Smooth muscle cell (in vitro differentiated cells): ENCODE measurements at regions not wholly inside any gene's neighbourhood (a gene's known extent, or its start where the extent isn't known, plus 50 kb on each side); places are given as distances from the start of the nearest gene placed in this dataset.

Source experiments
- DNase-seq: peaks from one replicate; lab custom pipeline; 2025; ENCODE audit not compliant: unreplicated experiment; lab: John Stamatoyannopoulos, UW
- H2AFZ ChIP-seq: fragments of 200-600 bp; sonication (generic); 2 replicates; pipeline ENCODE4 v1.6.0; 2016; ENCODE audit warnings: antibody characterized with exemption, low read depth, mild to moderate bottlenecking
- H3F3A ChIP-seq: fragments of 200-600 bp; sonication (generic); 2 replicates; pipeline ENCODE4 v1.6.0; 2017; ENCODE audit warnings: antibody characterized with exemption, low read depth
- H3K27ac ChIP-seq: fragments of 200-600 bp; sonication (generic); 2 replicates; pipeline ENCODE4 v1.5.1; 2016; ENCODE audit warnings: low read depth, mild to moderate bottlenecking
- H3K27me3 ChIP-seq: fragments of 200-600 bp; sonication (generic); 2 replicates; pipeline ENCODE4 v1.6.1; 2016; ENCODE audit warnings: low read depth, mild to moderate bottlenecking
- H3K36me3 ChIP-seq: fragments of 200-600 bp; sonication (generic); 2 replicates; pipeline ENCODE4 v1.5.1; 2016; ENCODE audit warnings: low read depth
- H3K4me1 ChIP-seq: fragments of 200-600 bp; sonication (generic); 2 replicates; pipeline ENCODE4 v1.5.1; 2016; ENCODE audit warnings: low read depth
- H3K4me2 ChIP-seq: fragments of 200-600 bp; sonication (generic); 2 replicates; pipeline ENCODE4 v1.6.0; 2016; ENCODE audit warnings: mild to moderate bottlenecking
- H3K4me3 ChIP-seq: fragments of 200-600 bp; sonication (generic); 2 replicates; pipeline ENCODE4 v1.5.1; 2016; ENCODE audit warnings: mild to moderate bottlenecking
- H3K79me2 ChIP-seq: fragments of 200-600 bp; sonication (generic); 2 replicates; pipeline ENCODE4 v1.6.0; 2016; ENCODE audit warnings: low read depth, mild to moderate bottlenecking
- H3K9ac ChIP-seq: fragments of 200-600 bp; sonication (generic); 2 replicates; pipeline ENCODE4 v1.6.0; 2016; ENCODE audit warnings: low read depth
- H3K9me3 ChIP-seq: fragments of 200-600 bp; sonication (generic); replicated peaks from 2 replicates; pipeline ENCODE4 v1.5.1; 2016; ENCODE audit warnings: low read depth
- H4K20me1 ChIP-seq: fragments of 200-600 bp; sonication (generic); 2 replicates; pipeline ENCODE4 v1.6.0; 2016; ENCODE audit warnings: low read depth
- WGBS: methylation state at CpG from one replicate; pipeline ENCODE4 v1.1.7; 2016; ENCODE audit warnings: low lambda C conversion rate; 5-methylcytosine and 5-hydroxymethylcytosine counted together
- TF ChIP-seq, protein P1 (sequence below): fragments of 200-600 bp; sonication (generic); IDR thresholded peaks from 2 replicates; pipeline ENCODE4 v1.5.1; 2017; ENCODE audit warnings: borderline replicate concordance, mild to moderate bottlenecking, antibody characterized with exemption; ENCODE audit not compliant: insufficient read depth, poor library complexity, severe bottlenecking

GRCh38 chr15:25070353-25070963 lies 115.7 kb downstream of the SNRPN start:
- TF ChIP-seq, protein P1, sequence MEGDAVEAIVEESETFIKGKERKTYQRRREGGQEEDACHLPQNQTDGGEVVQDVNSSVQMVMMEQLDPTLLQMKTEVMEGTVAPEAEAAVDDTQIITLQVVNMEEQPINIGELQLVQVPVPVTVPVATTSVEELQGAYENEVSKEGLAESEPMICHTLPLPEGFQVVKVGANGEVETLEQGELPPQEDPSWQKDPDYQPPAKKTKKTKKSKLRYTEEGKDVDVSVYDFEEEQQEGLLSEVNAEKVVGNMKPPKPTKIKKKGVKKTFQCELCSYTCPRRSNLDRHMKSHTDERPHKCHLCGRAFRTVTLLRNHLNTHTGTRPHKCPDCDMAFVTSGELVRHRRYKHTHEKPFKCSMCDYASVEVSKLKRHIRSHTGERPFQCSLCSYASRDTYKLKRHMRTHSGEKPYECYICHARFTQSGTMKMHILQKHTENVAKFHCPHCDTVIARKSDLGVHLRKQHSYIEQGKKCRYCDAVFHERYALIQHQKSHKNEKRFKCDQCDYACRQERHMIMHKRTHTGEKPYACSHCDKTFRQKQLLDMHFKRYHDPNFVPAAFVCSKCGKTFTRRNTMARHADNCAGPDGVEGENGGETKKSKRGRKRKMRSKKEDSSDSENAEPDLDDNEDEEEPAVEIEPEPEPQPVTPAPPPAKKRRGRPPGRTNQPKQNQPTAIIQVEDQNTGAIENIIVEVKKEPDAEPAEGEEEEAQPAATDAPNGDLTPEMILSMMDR, result no peak
- H3K36me3 ChIP-seq, result peaks cover 64% of the 10 kb centered on the region
- WGBS, result 95% methylated on average over 10 of the region's 10 CpGs

DNA sequence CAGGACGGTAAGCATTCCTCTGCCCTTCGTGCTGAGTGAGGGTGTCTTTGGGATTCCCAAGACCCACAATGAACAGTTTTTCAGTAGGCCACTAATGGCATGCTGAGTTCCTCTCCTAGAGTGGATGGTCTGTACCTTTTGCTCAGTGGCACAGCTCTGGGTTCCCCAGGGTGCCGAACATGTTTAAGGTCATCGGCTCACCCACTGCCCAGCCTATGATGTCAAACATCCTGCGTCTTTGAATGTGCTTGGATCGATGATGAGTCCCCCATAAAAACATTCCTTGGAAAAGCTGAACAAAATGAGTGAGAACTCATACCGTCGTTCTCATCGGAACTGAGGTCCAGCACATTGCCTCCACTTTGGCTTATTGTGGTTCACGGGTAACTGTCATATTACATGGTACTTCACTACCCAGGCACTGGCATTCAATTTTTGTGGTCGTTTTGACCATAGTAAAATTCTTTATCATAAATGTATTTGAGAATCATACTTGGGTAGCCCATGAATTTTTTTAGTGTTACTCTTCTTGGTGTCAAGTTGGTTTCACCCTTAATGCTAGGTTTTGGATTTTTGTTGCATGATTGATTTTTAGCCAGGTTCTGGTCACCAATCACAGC lies 118.2 kb downstream of the SNRPN start:
- Histone ChIP-seq H2AFZ (no peak overlapping the region), H3K27me3 (no peaks in the 10 kb centered on the region), H3K27ac (no peak overlapping the region), H3F3A (no peaks in the 10 kb centered on the region), H3K9me3 (peaks cover 83% of the 10 kb centered on the region), H3K4me1 (no peaks in the 10 kb centered on the region), H3K36me3 (peaks cover 69% of the 10 kb centered on the region), H3K4me2 (no peak overlapping the region), H3K4me3 (no peak overlapping the region), H3K79me2 (no peaks in the 10 kb centered on the region), H3K9ac (no peak overlapping the region), H4K20me1 (no peaks in the 10 kb centered on the region)
- TF ChIP-seq, protein P1, result no peak
- DNase-seq, result no peak
- 87% methylated on average over 11 of the region's 11 CpGs for WGBS

More at GRCh38 chr15:25070353-25070963, 115.7 kb downstream of the SNRPN start:
- Histone ChIP-seq H3K4me3 (peak overlapping the region; percentile 2), H3K27ac (no peak overlapping the region), H3K4me1 (no peaks in the 10 kb centered on the region), H3F3A (no peaks in the 10 kb centered on the region), H3K79me2 (no peaks in the 10 kb centered on the region), H3K9me3 (peaks cover 83% of the 10 kb centered on the region), H3K27me3 (no peaks in the 10 kb centered on the region), H4K20me1 (no peaks in the 10 kb centered on the region), H3K4me2 (no peak overlapping the region), H2AFZ (no peak overlapping the region), H3K9ac (no peak overlapping the region)
- DNase-seq, result no peak

DNA sequence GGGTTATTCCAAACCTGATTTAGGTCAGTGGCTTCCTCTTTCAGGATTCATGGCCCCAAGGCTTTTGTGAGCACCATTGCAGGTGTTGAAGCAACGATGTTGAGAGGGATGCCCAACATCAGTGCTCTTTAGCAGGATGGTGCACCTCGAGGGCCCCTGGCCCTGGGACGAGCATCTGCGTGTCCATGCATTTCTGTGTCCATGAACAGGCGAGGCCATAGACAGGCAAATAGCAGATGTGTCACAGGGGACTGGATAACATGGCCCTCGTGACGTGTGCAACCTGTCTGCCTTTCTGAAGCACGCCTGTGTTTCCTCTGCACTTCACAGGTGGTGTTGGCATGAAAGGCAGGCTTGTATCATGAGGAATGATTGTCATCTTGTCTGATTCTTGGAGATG lies 132.3 kb downstream of the SNRPN start:
- TF ChIP-seq, protein P1, result no peak
- H2AFZ ChIP-seq, result no peak overlapping the region
- no peak overlapping the region for H3K4me3 ChIP-seq
- no peaks in the 10 kb centered on the region for H3K9me3 ChIP-seq
- no peak overlapping the region for H3K9ac ChIP-seq
- H3K4me1 ChIP-seq, result no peaks in the 10 kb centered on the region
- H3K36me3 ChIP-seq, result peaks cover 14% of the 10 kb centered on the region
- H3K4me2 ChIP-seq, result no peak overlapping the region
- H3K27ac ChIP-seq, result no peak overlapping the region
- 85% methylated on average over 8 of the region's 8 CpGs for WGBS
- H3K79me2 ChIP-seq, result no peaks in the 10 kb centered on the region
- DNase-seq, result no peak
- H4K20me1 ChIP-seq, result no peaks in the 10 kb centered on the region
- H3F3A ChIP-seq, result no peaks in the 10 kb centered on the region
- no peaks in the 10 kb centered on the region for H3K27me3 ChIP-seq

GRCh38 chr15:25088261-25088790 lies 133.5 kb downstream of the SNRPN start:
- H3K27me3 ChIP-seq, result no peaks in the 10 kb centered on the region
- no peaks in the 10 kb centered on the region for H3K79me2 ChIP-seq
- no peak overlapping the region for H3K4me2 ChIP-seq
- H3K9me3 ChIP-seq, result no peaks in the 10 kb centered on the region
- H3K4me1 ChIP-seq, result no peaks in the 10 kb centered on the region
- DNase-seq, result no peak
- H4K20me1 ChIP-seq, result peaks cover 6% of the 10 kb centered on the region
- H3K36me3 ChIP-seq, result peaks cover 14% of the 10 kb centered on the region
- no peak overlapping the region for H3K27ac ChIP-seq
- H3F3A ChIP-seq, result no peaks in the 10 kb centered on the region
- H3K4me3 ChIP-seq, result no peak overlapping the region
- TF ChIP-seq, protein P1, result no peak
- WGBS, result 83% methylated on average over 8 of the region's 8 CpGs
- no peak overlapping the region for H2AFZ ChIP-seq
- H3K9ac ChIP-seq, result no peak overlapping the region
